Activated naive CD4-positive, alpha-beta T cell treated with anti-CD3 and anti-CD28 coated beads for 36 hours (primary cell): ENCODE measurements at regions not wholly inside any gene's neighbourhood (a gene's known extent, or its start where the extent isn't known, plus 50 kb on each side); places are given as distances from the start of the nearest gene placed in this dataset.
"Not testable (repeated sequence)": the region's sequence is repeated elsewhere in the genome, so short reads cannot be mapped to it uniquely, and the experiment has no call there.

Experiments used
- CTCF ChIA-PET: fragments of 350-600 bp; sonication (Branson Sonifier 250); formaldehyde crosslinking; loops from one replicate; lab custom pipeline; 2021; ENCODE audit warnings: antibody characterized with exemption; lab: Charles Lee
- DNase-seq: peaks from one replicate; pipeline ENCODE4 v3.0.0-alpha.2; 2020
- H3K27ac Mint-ChIP-seq: one replicate; pipeline ENCODE4 v1.8.0; 2021; ENCODE audit warnings: mild to moderate bottlenecking, mixed read lengths
- H3K27me3 Mint-ChIP-seq: one replicate; pipeline ENCODE4 v1.8.0; 2021; ENCODE audit warnings: low read depth, mixed read lengths
- H3K36me3 Mint-ChIP-seq: one replicate; pipeline ENCODE4 v1.8.0; 2021; ENCODE audit warnings: low read depth, mixed read lengths
- H3K4me1 Mint-ChIP-seq: one replicate; pipeline ENCODE4 v1.8.0; 2021; ENCODE audit warnings: low read depth, mixed read lengths
- H3K4me3 Mint-ChIP-seq: one replicate; pipeline ENCODE4 v1.8.0; 2021; ENCODE audit warnings: mild to moderate bottlenecking, moderate library complexity, mixed read lengths
- H3K9me3 Mint-ChIP-seq: one replicate; pipeline ENCODE4 v1.8.0; 2021; ENCODE audit warnings: mixed read lengths
- intact Hi-C: fragments of 100-400 bp; cut with micrococcal nuclease; formaldehyde crosslinking; loops from one replicate; pipeline ENCODE4 v1.15.1; 2023

- CTCF ChIA-PET: interaction anchor here (0.7 kb wide), 1 partner anchor 95 kb away, joined by 3 read pairs; no protein-coding TSS in a partner anchor
- no peak overlapping the region for H3K4me3 Mint-ChIP-seq
- H3K27me3 Mint-ChIP-seq: peaks cover 11% of the 10 kb centered on the region
- no peaks in the 10 kb centered on the region for H3K9me3 Mint-ChIP-seq
- intact Hi-C loops: no loop called here
- H3K27ac Mint-ChIP-seq: no peak overlapping the region
- H3K4me1 Mint-ChIP-seq: no peaks in the 10 kb centered on the region
- no peaks in the 10 kb centered on the region for H3K36me3 Mint-ChIP-seq
- DNase-seq: no peak
These were observed 55.3 kb upstream of the HECW1 start for GRCh38 chr7:43057141-43057540.

- Mint-ChIP-seq H3K27ac (no peak overlapping the region), H3K36me3 (no peaks in the 10 kb centered on the region), H3K4me1 (no peaks in the 10 kb centered on the region), H3K4me3 (no peak overlapping the region), H3K27me3 (peaks cover 11% of the 10 kb centered on the region), H3K9me3 (no peaks in the 10 kb centered on the region)
- CTCF ChIA-PET: interaction anchor here (1.0 kb wide), 1 partner anchor 13 kb away, joined by 5 read pairs; no protein-coding TSS in a partner anchor
- no peak for DNase-seq
- intact Hi-C loops: no loop called here
These were observed 54.0 kb upstream of the HECW1 start for GRCh38 chr7:43058271-43059066.

- H3K27me3 Mint-ChIP-seq: peaks cover 11% of the 10 kb centered on the region
- CTCF ChIA-PET: interaction anchor here (1.0 kb wide), 1 partner anchor 13 kb away, joined by 5 read pairs; no protein-coding TSS in a partner anchor
- H3K27ac Mint-ChIP-seq, H3K4me1 Mint-ChIP-seq, intact Hi-C loops, DNase-seq, H3K4me3 Mint-ChIP-seq, H3K9me3 Mint-ChIP-seq, H3K36me3 Mint-ChIP-seq: not testable (repeated sequence)
These were observed 53.3 kb upstream of the HECW1 start for GRCh38 chr7:43059067-43059600.
